ENCODE measurements at regions not wholly inside any gene's neighbourhood (a gene's known extent, or its start where the extent isn't known, plus 50 kb on each side); places are given as distances from the start of the nearest gene placed in this dataset.
A peak's percentile ranks its signal among the peaks of the same experiment; 100 is the strongest.

DNA sequence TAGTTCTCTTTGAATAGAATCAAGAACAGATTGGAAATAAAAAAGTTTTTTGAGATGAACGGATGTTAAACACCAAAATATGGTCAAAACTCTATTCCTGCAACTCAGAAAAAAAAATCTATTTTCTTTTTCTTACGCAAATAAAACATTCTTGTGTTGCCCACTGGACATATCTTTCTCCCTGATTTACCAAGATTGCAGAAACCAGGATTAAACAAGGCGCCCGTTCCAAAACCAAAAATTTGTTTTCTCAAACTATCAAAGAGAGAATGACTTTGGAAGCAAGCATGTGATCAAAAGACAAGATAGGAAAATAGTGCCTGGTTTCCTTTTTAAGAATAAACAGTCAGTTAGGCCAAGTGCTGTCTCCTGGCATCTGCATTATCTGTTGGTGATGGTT is 273.1 kb downstream of the CLIC5 start:
- Mint-ChIP-seq H3K4me1 (ENCODE audit: unreplicated experiment) (peaks cover 13% of the 10 kb centered on the region), H3K27me3 (no peaks in the 10 kb centered on the region), H3K27ac (no peak overlapping the region), H3K36me3 (no peaks in the 10 kb centered on the region), H3K4me3 (no peak overlapping the region), H3K9me3 (peaks cover 5% of the 10 kb centered on the region)
- DNase-seq (ENCODE audit: extremely low spot score, unreplicated experiment): no peak
- TF ChIP-seq, protein P1, sequence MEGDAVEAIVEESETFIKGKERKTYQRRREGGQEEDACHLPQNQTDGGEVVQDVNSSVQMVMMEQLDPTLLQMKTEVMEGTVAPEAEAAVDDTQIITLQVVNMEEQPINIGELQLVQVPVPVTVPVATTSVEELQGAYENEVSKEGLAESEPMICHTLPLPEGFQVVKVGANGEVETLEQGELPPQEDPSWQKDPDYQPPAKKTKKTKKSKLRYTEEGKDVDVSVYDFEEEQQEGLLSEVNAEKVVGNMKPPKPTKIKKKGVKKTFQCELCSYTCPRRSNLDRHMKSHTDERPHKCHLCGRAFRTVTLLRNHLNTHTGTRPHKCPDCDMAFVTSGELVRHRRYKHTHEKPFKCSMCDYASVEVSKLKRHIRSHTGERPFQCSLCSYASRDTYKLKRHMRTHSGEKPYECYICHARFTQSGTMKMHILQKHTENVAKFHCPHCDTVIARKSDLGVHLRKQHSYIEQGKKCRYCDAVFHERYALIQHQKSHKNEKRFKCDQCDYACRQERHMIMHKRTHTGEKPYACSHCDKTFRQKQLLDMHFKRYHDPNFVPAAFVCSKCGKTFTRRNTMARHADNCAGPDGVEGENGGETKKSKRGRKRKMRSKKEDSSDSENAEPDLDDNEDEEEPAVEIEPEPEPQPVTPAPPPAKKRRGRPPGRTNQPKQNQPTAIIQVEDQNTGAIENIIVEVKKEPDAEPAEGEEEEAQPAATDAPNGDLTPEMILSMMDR (conservative IDR thresholded peaks at IDR 0.05): no peak

- DNase-seq (ENCODE audit: extremely low spot score, unreplicated experiment): no peak
- Mint-ChIP-seq H3K9me3 (no peaks in the 10 kb centered on the region), H3K4me3 (no peak overlapping the region), H3K36me3 (no peaks in the 10 kb centered on the region), H3K4me1 (ENCODE audit: unreplicated experiment) (peaks cover 13% of the 10 kb centered on the region), H3K27me3 (no peaks in the 10 kb centered on the region), H3K27ac (peak overlapping the region; percentile 55)
- TF ChIP-seq, protein P1 (conservative IDR thresholded peaks at IDR 0.05): no peak
Observed at GRCh38 chr6:45741437-45742171, 274.1 kb downstream of the CLIC5 start.

DNA sequence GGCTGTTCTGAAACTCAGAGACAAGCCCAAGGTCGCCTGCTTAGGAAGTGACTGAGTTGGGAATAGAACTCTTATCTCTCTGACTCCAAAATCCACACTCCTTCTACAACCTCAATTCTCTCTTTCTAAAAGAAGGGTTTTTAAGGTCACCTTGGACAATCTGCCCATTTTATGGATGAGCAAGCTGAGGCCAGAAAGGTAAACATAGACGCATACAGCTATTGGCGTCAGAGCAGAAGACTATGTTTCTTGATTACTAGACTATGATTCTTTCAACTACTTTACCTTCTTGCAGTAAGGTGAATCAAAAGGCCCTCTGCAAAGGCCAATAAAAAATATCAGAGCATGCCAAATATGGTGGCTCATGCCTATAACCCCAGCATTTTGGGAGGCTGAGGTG is 276.6 kb downstream of the CLIC5 start:
- TF ChIP-seq, protein P1 (conservative IDR thresholded peaks at IDR 0.05): no peak
- DNase-seq (ENCODE audit: extremely low spot score, unreplicated experiment): no peak

GRCh38 chr6:45738057-45738455 is 277.6 kb downstream of the CLIC5 start:
- H3K27ac Mint-ChIP-seq: no peak overlapping the region
- no peak for DNase-seq (ENCODE audit: extremely low spot score, unreplicated experiment)
- peaks cover 13% of the 10 kb centered on the region for H3K4me1 Mint-ChIP-seq (ENCODE audit: unreplicated experiment)
- H3K4me3 Mint-ChIP-seq: no peak overlapping the region
- H3K36me3 Mint-ChIP-seq: no peaks in the 10 kb centered on the region
- no peaks in the 10 kb centered on the region for H3K9me3 Mint-ChIP-seq
- TF ChIP-seq, protein P1 (conservative IDR thresholded peaks at IDR 0.05): no peak
- H3K27me3 Mint-ChIP-seq: peaks cover 12% of the 10 kb centered on the region

More for the DNA sequence above, 276.6 kb downstream of the CLIC5 start:
- no peaks in the 10 kb centered on the region for H3K9me3 Mint-ChIP-seq
- H3K27ac Mint-ChIP-seq: no peak overlapping the region
- H3K27me3 Mint-ChIP-seq: peaks cover 6% of the 10 kb centered on the region
- H3K4me1 Mint-ChIP-seq (ENCODE audit: unreplicated experiment): peaks cover 13% of the 10 kb centered on the region
- H3K36me3 Mint-ChIP-seq: no peaks in the 10 kb centered on the region
- no peak overlapping the region for H3K4me3 Mint-ChIP-seq

GRCh38 chr6:45737331-45738056 is 278.2 kb downstream of the CLIC5 start:
- DNase-seq (ENCODE audit: extremely low spot score, unreplicated experiment): no peak
- Mint-ChIP-seq H3K4me3 (no peak overlapping the region), H3K4me1 (ENCODE audit: unreplicated experiment) (peaks cover 13% of the 10 kb centered on the region), H3K9me3 (no peaks in the 10 kb centered on the region), H3K27me3 (peaks cover 17% of the 10 kb centered on the region), H3K36me3 (no peaks in the 10 kb centered on the region), H3K27ac (no peak overlapping the region)
- TF ChIP-seq, protein P1 (conservative IDR thresholded peaks at IDR 0.05): no peak

Measured in type B pancreatic cell (in vitro differentiated cells).